ENCODE measurements at regions not wholly inside any gene's neighbourhood (a gene's known extent, or its start where the extent isn't known, plus 50 kb on each side); places are given as distances from the start of the nearest gene placed in this dataset.

DNA sequence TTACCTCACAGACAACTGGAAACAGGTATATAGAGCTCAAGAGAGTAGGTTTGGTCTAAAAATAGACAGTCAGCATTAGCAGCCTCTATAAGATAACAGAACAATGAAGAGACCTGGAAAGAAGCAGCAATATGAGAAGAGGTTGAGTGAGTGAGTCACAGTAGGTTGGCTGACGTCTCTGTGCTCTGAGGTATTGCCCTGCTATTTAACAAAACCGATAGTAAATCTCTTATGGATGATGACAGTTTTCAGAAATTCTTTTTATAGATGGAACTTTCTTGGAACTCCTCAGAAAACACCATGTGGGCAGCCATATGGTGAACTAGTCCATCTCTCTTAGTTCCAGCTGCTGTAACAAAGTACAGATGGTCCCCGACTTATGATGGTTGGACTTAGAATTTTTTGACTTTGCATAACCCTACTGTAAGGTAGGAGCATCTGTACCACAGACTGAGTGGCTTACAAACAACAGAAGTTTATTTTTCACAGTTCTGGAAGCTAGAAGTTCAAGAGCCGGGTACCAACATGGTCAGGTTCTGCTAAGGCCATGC, 123.5 kb downstream of the MBD2 start:
- no peak for DNase-seq

- no peak for DNase-seq
Observed at GRCh38 chr18:54100466-54100865, 124.0 kb downstream of the MBD2 start.

DNA sequence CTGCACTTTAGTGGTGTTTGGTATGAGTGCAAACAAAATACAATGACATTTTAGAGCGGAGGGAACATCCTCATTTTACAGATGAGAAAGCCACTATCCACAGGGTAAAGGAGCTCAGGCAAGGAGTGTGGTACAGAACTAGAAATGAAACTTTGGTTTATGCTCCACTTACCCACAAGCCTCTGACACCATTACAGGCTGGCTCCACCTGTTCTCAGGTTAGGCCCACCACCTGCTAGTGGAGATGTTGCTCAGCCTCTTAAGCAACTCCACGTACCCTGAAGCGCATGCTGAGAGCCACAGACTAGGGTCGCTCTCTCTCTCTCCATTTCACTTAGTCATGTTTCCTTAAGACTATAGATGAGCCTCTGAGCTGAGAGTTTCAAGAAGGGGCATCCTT, 130.0 kb downstream of the MBD2 start:
- no peak for DNase-seq

- DNase-seq: no peak
Observed at GRCh38 chr18:54090856-54091255, 133.6 kb downstream of the MBD2 start.

GRCh38 chr18:54089749-54090459, 134.6 kb downstream of the MBD2 start:
- DNase-seq: no peak

DNA sequence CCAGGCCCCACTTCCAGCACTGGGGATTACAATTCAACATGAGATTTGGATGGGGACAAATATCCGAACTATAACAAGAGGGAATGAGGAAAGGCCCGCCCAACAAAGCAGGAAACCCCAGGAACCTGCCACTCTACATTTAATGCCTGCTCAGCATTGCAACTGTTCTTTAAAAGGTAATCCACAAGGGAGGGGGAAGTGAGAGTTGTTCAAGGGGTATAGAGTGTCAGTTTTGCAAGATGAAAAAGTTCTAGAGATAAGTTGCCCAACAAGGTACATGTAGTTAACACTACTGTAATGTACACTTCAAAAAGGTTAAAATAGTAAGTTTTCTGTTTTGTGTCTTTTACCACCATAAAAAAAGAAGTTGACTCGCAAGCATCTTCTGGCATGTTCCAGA, 137.6 kb downstream of the MBD2 start:
- DNase-seq: no peak

DNA sequence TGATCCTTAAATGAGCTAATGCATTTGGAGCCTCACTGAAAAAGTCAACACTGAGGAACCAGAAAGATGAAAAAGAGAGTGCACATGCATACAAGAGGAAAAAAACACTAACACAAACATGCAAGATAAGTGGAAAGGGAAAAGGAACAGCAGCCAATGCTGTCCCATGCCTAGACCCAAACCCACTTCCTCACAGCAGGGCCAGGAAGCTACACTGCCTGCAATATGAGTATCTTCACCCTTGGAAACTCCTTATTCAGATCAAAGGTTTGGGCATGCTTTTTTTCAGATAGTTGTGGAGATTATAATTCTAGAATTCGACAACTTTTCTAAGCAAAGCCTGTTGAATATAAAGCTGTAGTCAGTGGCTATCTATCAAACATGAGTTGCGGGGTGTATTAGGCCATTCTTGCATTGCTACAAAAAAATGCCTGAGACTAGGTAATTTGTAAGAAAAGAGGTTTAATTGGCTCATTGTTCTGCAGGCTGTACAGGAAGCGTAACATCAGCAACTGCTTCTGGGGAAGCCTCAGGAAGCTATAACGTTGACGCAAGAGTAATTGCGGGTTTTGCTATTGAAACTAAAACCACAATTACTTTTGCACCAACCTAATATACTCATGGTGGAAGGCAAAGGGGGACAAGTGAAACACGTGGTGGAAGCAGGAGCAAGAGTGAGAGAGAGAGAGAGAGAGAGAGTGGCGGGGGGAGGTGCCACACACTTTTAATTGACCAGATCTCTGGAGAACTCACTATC, 138.2 kb downstream of the MBD2 start:
- no peak for DNase-seq

DNA sequence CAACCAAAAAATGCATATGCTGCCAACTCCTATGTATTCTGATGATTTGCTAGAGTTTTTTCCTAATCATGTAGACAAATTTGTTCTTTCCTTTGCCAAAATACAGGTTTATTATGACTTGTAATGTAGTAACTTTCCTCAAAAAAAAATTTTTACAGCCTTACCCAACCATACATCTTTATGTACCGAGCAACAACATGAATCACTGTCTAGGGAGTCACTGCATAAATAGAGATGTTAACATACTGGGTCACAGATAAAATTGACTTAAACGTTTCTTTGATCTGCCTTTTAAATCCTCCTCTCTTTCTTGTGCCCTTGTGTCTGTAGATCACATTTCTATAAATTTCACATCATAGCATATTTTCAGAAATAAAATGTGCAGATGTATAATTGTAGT, 143.6 kb downstream of the MBD2 start:
- DNase-seq: no peak

DNA sequence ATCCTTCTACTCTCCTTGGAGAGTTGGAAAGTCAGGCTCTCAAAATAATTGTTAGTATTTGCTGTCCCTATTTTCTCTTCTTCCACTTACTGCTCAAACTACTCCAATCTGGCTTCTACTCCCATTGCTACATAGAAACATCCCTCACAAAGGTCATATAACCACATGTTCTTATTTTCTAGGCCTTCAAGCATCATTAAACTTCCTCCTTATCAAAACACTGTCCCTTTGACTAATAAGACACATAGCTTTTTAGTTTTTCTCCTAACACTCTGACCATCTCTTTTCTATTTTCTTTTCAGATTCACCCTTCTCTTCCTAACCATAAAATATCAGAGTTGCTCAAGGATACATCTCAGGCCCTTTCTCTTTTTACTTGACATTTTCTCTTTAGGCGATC, 148.3 kb downstream of the MBD2 start:
- DNase-seq: no peak

DNA sequence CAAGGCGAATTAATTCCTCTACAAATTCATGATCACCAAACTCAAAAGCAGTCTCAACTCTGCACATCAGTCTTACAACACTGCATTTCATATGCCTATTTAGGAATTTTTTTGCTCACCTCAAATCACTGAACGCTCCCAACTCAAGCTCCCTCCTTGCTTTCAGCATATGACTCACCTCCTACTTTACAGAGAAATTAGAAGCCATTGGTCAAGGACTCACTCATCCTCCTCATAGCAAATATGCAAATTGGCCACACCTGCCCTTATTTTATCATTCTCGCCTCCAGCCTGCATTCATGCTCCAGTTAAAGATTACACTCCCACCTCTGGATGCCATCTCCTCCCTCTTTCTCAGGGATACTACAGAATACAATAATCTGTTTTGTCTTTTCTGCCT, 148.8 kb downstream of the MBD2 start:
- no peak for DNase-seq

DNA sequence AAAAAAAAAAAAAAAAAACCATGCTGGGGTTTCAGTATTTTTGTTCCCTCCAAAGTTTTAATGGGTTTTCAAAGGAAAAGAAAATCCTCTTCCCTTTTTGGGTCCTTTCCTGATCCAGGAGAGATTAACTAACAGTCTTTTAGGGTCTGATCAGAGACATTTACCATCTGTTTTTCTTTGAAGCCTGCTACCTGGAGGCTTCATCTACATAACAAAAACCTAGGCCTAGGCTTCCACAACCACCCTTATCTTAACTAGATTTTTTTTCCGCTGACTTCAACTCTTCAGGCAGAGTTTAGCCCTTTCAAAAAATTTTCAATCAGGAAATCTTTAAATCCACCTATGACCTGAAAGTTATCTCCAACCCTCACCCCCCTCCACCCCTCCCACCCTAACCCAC, 154.7 kb downstream of the MBD2 start:
- no peak for DNase-seq

- DNase-seq: no peak
Observed at GRCh38 chr18:54060343-54061005, 164.0 kb downstream of the MBD2 start.

GRCh38 chr18:54052732-54053429, 171.6 kb downstream of the MBD2 start:
- DNase-seq: no peak

GRCh38 chr18:54052259-54052658, 172.2 kb downstream of the MBD2 start:
- no peak for DNase-seq

GRCh38 chr18:54043484-54044251, 180.8 kb downstream of the MBD2 start:
- DNase-seq: no peak

GRCh38 chr18:54035927-54036326, 188.5 kb downstream of the MBD2 start:
- no peak for DNase-seq

DNA sequence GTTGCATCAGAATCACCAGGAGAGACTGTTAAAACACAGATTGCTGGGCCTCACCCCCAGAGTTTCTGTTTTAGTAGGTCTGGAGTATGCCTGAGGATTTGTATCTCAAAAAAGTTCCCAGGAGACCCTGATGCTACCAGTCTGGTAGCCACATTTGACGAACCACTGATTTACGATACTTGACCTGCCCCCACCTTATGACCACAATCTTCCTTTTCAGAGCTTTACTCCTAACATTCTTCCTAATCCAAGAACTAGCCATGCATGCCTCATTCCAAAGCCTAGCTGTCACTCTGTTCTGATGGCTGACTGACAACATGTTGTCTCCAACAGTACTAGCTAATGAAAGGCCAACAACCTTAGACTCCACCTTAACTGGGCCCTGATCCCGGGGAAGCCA, 191.4 kb downstream of the MBD2 start:
- no peak for DNase-seq

DNA sequence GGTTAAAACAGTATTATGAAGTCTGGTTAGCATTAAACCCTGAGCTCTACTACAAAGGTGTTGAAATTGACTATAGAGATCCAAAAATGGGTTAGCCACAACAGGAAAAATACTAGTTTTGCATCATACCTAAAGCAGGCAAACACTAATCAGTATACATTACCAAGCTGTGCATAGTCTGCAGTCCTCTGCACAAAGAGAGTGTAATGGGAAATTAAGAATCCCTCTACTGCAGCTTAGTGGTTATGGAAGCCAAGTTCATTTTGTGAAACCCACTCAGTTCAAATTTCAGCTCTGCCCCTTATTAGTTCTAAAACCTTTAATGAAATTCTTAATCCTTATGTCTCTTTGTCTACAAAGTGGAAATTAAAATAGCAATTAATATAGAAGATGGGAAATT, 192.1 kb downstream of the MBD2 start:
- no peak for DNase-seq

- no peak for DNase-seq
Observed at GRCh38 chr18:54031243-54031642, 193.2 kb downstream of the MBD2 start.

DNA sequence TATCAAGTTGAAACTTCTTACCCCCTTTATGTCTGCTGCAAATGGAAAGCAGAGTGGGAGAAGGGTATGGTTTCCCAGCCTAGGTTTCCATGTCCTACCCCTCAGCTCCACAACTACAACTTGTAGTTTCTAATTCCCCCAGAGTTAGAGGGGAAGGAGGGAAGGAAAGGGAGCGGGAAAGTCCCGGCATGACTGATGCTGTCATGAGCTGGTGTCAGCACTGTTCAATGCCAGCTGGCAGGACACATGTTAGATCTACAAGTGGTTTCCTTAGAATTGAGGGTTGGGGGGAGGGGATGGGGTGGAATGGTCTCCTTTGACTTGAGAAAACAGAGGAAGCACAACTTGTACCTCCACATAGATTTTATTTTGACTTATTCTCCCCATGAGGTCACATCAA, 194.0 kb downstream of the MBD2 start:
- DNase-seq: no peak

- DNase-seq: no peak
Observed at GRCh38 chr18:54023471-54023870, 201.0 kb downstream of the MBD2 start.

- no peak for DNase-seq
Observed at GRCh38 chr18:54020966-54021365, 203.5 kb downstream of the MBD2 start.
